Upper lobe of left lung (tissue), 6 donors: ENCODE measurements at regions not wholly inside any gene's neighbourhood (a gene's known extent, or its start where the extent isn't known, plus 50 kb on each side); places are given as distances from the start of the nearest gene placed in this dataset.

Source experiments
- ATAC-seq, 2 donors: fragments of 200-7000 bp; cut with Tn5 transposase; one replicate each; pipeline ENCODE4 v1.9.1; 2022; ENCODE audit warnings: mild to moderate bottlenecking in 2 of 2, moderate library complexity in 2 of 2; ENCODE audit not compliant: low FRiP score in 2 of 2
- DNase-seq, 2 donors: peaks; one replicate each; pipeline ENCODE4 v3.0.0-alpha.2; 2019 to 2020
- H3K27ac ChIP-seq, 4 donors: fragments of 200-600 bp; sonication (generic); one replicate each; pipeline ENCODE4 v1.5.1; 2016 to 2019
- H3K27me3 ChIP-seq, 4 donors: fragments of 200-600 bp; sonication (generic); one replicate each; pipeline ENCODE4 v1.5.1; 2017 to 2019
- H3K36me3 ChIP-seq, 4 donors: fragments of 200-600 bp; sonication (generic); one replicate each; pipeline ENCODE4 v1.5.1; 2016 to 2019
- H3K4me1 ChIP-seq, 4 donors: fragments of 200-600 bp; sonication (generic); one replicate each; pipeline ENCODE4 v1.5.1; 2018 to 2019
- H3K4me3 ChIP-seq, 4 donors: fragments of 200-600 bp; sonication (generic); one replicate each; pipeline ENCODE4 v1.5.1; 2017 to 2019; ENCODE audit warnings: mild to moderate bottlenecking in 2 of 4, moderate library complexity in 1 of 4
- H3K9me3 ChIP-seq, 4 donors: fragments of 200-600 bp; sonication (generic); one replicate each; pipeline ENCODE4 v1.5.1; 2018 to 2019
- EP300 ChIP-seq, 4 donors: sonication (generic); formaldehyde crosslinking; IDR thresholded peaks; one replicate each; pipeline ENCODE4 v1.5.1; 2017; ENCODE audit warnings: antibody characterized with exemption in 4 of 4, control low read depth in 2 of 4
- POLR2A ChIP-seq, 4 donors: fragments of 450-650 bp; IDR thresholded peaks; one replicate each; pipeline ENCODE4 v1.5.1; 2016 to 2017; ENCODE audit warnings: antibody characterized with exemption in 4 of 4, mild to moderate bottlenecking in 2 of 4
- POLR2AphosphoS5 ChIP-seq, 2 donors: sonication (generic); formaldehyde crosslinking; IDR thresholded peaks; one replicate each; pipeline ENCODE4 v1.5.1; 2017; ENCODE audit warnings: antibody characterized with exemption in 2 of 2
- WGBS, 2 donors: methylation state at CpG; one replicate each; pipeline ENCODE4 v1.1.5; 2017 to 2018; 5-methylcytosine and 5-hydroxymethylcytosine counted together
- TF ChIP-seq, protein P1 (sequence below), 6 experiments: fragments of 450-650 bp in 4 of 6; fragments of 200-600 bp in 2 of 6; sonication (generic) in 2 of 6; IDR thresholded peaks; one replicate each; pipeline ENCODE4 v1.5.1; 2016 to 2019; ENCODE audit warnings: antibody characterized with exemption in 6 of 6
- donor health status: DM: no; HTN: no; CAD: no; lungs with moderate emphysema.
- donor health status: DM: no; HTN: yes; CAD: no; lungs with severe emphysema.

DNA sequence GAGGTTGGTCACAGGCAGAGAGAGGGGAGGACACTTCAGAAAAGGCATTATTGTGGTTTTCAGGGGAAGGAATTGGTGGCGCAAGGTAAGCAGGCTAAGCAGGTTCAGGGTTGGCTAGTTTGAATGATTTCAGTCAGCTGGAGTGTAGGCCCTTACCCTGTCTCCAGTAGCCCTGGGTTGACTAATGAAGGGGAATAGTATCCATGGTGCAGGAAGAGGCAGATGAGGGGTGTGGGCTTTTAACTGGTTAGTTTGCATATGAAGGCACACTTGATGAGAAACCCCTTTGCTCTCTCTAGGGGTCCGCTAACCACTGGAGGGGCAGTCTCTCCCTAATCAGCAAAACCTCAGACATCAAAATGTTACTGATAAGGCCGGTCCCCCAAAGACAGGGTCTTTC, 249.7 kb downstream of the AASDHPPT start:
- H3K9me3 ChIP-seq, result no peaks in the 10 kb centered on the region
- no peak overlapping the region for H3K4me3 ChIP-seq
- ATAC-seq, result no peak

DNA sequence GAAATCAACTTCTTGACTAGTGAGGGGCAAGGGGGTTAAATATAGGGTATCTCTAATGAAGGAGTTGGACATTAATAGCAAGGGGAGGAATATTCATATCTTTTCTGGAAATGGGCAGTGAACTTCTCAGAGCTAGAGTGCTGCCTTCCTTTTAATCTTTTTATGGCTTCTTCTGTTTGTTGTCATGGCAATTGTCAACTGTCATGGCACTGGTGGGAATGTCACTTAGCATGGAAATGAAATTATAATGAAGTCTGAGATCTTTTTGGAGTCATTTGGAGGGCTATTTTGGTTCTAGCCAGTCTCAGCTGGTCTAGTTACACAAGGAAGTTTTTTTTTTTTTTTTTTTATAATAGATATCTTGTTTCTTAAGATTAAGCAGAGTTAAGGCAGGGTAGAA, 250.2 kb downstream of the AASDHPPT start:
- H3K27ac ChIP-seq, result no peak overlapping the region
- no peak for ATAC-seq
- no peak for TF ChIP-seq EP300 (IDR thresholded peaks at IDR 0.05)
- TF ChIP-seq, protein P1, sequence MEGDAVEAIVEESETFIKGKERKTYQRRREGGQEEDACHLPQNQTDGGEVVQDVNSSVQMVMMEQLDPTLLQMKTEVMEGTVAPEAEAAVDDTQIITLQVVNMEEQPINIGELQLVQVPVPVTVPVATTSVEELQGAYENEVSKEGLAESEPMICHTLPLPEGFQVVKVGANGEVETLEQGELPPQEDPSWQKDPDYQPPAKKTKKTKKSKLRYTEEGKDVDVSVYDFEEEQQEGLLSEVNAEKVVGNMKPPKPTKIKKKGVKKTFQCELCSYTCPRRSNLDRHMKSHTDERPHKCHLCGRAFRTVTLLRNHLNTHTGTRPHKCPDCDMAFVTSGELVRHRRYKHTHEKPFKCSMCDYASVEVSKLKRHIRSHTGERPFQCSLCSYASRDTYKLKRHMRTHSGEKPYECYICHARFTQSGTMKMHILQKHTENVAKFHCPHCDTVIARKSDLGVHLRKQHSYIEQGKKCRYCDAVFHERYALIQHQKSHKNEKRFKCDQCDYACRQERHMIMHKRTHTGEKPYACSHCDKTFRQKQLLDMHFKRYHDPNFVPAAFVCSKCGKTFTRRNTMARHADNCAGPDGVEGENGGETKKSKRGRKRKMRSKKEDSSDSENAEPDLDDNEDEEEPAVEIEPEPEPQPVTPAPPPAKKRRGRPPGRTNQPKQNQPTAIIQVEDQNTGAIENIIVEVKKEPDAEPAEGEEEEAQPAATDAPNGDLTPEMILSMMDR (IDR thresholded peaks at IDR 0.05), result no peak
- TF ChIP-seq POLR2A (IDR thresholded peaks at IDR 0.05), result no peak
- TF ChIP-seq POLR2AphosphoS5 (IDR thresholded peaks at IDR 0.05), result no peak
- H3K27me3 ChIP-seq, result no peaks in the 10 kb centered on the region
- DNase-seq, result no peak
- H3K4me1 ChIP-seq, result no peaks in the 10 kb centered on the region
- no peaks in the 10 kb centered on the region for H3K36me3 ChIP-seq
- H3K4me3 ChIP-seq, result no peak overlapping the region
- H3K9me3 ChIP-seq, result no peaks in the 10 kb centered on the region

More for the DNA sequence above, 249.7 kb downstream of the AASDHPPT start:
- no peak for DNase-seq
- WGBS, 2 donors, result 77 to 81% methylated on average over 3 of the region's 3 CpGs
- Histone ChIP-seq H3K27me3 (no peaks in the 10 kb centered on the region), H3K36me3 (no peaks in the 10 kb centered on the region), H3K27ac (no peak overlapping the region), H3K4me1 (no peaks in the 10 kb centered on the region)
- TF ChIP-seq POLR2AphosphoS5 (IDR thresholded peaks at IDR 0.05), result no peak
- TF ChIP-seq, protein P1 (IDR thresholded peaks at IDR 0.05), result no peak
- no peak for TF ChIP-seq EP300 (IDR thresholded peaks at IDR 0.05)
- no peak for TF ChIP-seq POLR2A (IDR thresholded peaks at IDR 0.05)

DNA sequence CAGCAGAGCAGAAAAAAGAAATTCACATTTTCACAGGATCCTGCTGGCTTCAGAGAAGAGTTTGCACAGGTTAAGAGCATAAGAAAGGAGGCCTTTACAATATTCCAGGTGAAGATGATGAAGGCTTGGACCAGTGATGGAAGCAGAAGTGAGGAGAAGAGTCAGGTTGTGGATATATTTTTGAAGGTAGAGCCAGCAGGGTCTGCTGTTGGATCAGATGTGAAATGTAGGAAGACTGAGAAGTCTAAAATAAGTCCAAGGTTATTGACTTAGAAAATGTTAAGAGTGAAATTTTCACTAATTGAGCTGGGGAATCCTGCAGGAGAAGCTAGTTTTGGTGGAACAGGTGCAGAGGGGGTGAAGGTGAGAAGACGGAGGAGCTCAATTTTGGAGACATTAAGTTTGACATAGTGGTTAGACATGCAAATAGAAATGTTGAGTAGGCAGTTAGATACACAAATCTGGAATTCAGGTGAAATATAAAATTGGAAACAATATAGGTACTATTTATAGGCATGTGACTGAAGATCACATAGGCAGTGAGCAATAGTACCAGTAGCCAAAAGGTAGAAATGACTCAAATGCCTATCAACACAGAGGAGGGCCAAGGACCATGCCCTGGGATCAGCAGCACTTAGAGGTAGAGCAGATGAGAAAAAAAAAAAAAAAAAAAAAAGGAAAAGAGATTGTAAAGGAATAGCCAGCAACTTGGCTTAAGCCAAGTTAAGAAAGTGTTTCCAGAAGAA, 252.0 kb downstream of the AASDHPPT start:
- Histone ChIP-seq H3K27ac (no peak overlapping the region), H3K9me3 (no peaks in the 10 kb centered on the region), H3K27me3 (no peaks in the 10 kb centered on the region), H3K4me3 (no peak overlapping the region), H3K36me3 (no peaks in the 10 kb centered on the region), H3K4me1 (no peaks in the 10 kb centered on the region)
- TF ChIP-seq EP300 (IDR thresholded peaks at IDR 0.05) (no peak), POLR2A (IDR thresholded peaks at IDR 0.05) (no peak)
- TF ChIP-seq, protein P1 (IDR thresholded peaks at IDR 0.05), result no peak
- ATAC-seq (no peak), DNase-seq (no peak)
- 83 to 88% methylated on average over 1 of the region's 1 CpG for WGBS, 2 donors

DNA sequence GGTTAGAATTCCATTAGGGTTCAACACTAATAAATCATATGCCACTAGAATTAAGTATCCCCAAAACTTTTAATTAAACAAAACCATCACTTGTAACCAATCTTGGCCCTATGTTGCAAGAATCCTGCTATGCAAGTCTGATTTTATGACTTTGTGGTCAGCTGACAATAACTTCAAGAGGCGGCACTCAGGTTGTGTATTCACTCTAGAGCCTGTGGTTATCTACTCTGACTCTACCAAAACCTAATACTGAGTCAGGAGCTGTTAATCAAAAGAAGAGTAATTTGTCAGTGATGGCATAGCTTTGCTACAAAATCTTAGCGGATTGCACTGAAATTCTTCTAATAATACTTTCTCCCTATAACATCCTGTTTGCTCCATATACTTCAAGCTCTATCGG, 253.7 kb downstream of the AASDHPPT start:
- no peak for ATAC-seq

More for the DNA sequence above, 253.7 kb downstream of the AASDHPPT start:
- Histone ChIP-seq H3K27me3 (no peaks in the 10 kb centered on the region), H3K4me3 (no peak overlapping the region), H3K36me3 (no peaks in the 10 kb centered on the region), H3K9me3 (no peaks in the 10 kb centered on the region), H3K27ac (no peak overlapping the region), H3K4me1 (no peaks in the 10 kb centered on the region)
- no peak for TF ChIP-seq EP300 (IDR thresholded peaks at IDR 0.05)
- TF ChIP-seq POLR2A (IDR thresholded peaks at IDR 0.05), result no peak
- TF ChIP-seq, protein P1 (IDR thresholded peaks at IDR 0.05), result no peak
- no peak for TF ChIP-seq POLR2AphosphoS5 (IDR thresholded peaks at IDR 0.05)
- 86 to 89% methylated on average over 3 of the region's 3 CpGs for WGBS, 2 donors
- no peak for DNase-seq
